Muscle of leg (tissue), 3 donors: ENCODE measurements at regions not wholly inside any gene's neighbourhood (a gene's known extent, or its start where the extent isn't known, plus 50 kb on each side); places are given as distances from the start of the nearest gene placed in this dataset.

Experiments used
- DNase-seq: peaks from one replicate; pipeline ENCODE4 v3.0.0; 2013
- H3K27ac ChIP-seq: one replicate; pipeline ENCODE4 v1.5.1; 2013; ENCODE audit warnings: mild to moderate bottlenecking, low read length, control low read depth
- H3K27me3 ChIP-seq: one replicate; pipeline ENCODE4 v1.6.1; 2013; ENCODE audit warnings: low read length; ENCODE audit not compliant: control insufficient read depth, insufficient read depth
- H3K36me3 ChIP-seq: one replicate; pipeline ENCODE4 v1.6.1; 2013; ENCODE audit warnings: low read length; ENCODE audit not compliant: control insufficient read depth, insufficient read depth
- H3K4me1 ChIP-seq: one replicate; pipeline ENCODE4 v1.6.1; 2013; ENCODE audit warnings: low read length; ENCODE audit not compliant: control insufficient read depth, insufficient read depth
- H3K4me3 ChIP-seq: one replicate; pipeline ENCODE4 v1.5.1; 2013; ENCODE audit warnings: low read length, control low read depth
- H3K9me3 ChIP-seq: replicated peaks from 2 replicates; pipeline ENCODE4 v1.6.1; 2013; ENCODE audit warnings: low read depth, low read length; ENCODE audit not compliant: control insufficient read depth
- WGBS: methylation state at CpG from one replicate; pipeline ENCODE4 v1.1.5; 2013; ENCODE audit warnings: missing lambda C conversion rate; ENCODE audit not compliant: insufficient coverage; 5-methylcytosine and 5-hydroxymethylcytosine counted together

GRCh38 chr7:72524037-72524436 lies 111.9 kb upstream of the CALN1 start:
- Histone ChIP-seq H3K9me3 (no peaks in the 10 kb centered on the region), H3K4me3 (no peak overlapping the region), H3K27me3 (no peaks in the 10 kb centered on the region), H3K27ac (no peak overlapping the region), H3K36me3 (no peaks in the 10 kb centered on the region), H3K4me1 (no peaks in the 10 kb centered on the region)
- no peak for DNase-seq
- WGBS = no CpG with 5 or more reads among the region's 2 CpGs

DNA sequence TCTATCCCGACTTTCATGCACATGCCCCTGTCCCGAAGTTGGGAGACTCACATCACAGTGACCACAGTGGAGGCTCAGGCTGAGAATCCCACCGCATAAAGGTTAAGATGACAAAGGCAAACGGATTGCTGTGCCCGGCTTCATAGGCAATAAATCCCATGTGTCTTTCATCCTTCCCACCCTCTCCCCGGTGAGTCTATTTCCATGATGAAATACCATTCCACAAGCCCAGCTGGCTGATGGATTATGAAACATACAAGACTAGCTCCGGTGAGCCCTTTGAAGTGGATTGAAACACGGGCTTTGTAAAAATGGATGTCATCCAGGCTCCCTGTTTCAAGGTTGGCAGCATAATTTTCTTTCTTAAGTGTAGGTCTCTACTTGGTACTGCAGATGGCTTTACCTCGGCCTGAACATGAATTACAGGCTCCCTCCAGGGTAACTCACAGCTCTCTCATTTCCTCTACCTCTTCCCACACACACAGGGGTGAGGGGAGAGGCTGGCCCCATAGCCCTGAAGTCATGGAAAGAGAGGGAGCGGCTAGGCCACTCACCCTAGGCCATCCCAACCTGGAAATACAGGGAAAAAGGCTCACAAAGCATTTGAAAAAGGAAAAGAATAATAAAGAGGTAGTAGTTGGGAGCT lies 92.0 kb upstream of the CALN1 start:
- Histone ChIP-seq H3K27ac (no peak overlapping the region), H3K4me1 (no peaks in the 10 kb centered on the region), H3K36me3 (no peaks in the 10 kb centered on the region), H3K9me3 (no peaks in the 10 kb centered on the region), H3K4me3 (no peak overlapping the region), H3K27me3 (no peaks in the 10 kb centered on the region)
- peak; percentile 35 for DNase-seq
- 13% methylated on average over 4 of the region's 10 CpGs for WGBS

DNA sequence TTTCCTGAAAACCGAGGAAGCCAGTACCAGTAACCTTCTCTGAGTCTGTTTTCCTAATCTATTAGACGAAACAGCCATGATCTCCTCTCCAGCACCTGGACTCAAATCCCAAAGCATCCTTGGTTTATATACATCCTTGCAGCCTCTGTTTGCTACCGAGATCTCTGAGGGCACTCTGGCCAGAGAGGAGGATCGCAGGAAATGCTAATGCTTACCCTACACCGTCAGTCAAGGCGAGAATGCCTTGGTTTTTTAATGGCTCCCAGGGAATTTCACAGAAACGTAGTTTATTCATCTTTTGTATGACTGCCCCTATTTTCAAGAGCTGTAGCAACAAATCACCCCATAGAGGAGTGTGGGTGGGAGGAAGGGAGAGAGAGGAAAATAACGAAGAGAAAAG lies 91.5 kb upstream of the CALN1 start:
- Histone ChIP-seq H3K9me3 (no peaks in the 10 kb centered on the region), H3K4me1 (no peaks in the 10 kb centered on the region), H3K27ac (no peak overlapping the region), H3K4me3 (no peak overlapping the region), H3K27me3 (no peaks in the 10 kb centered on the region), H3K36me3 (no peaks in the 10 kb centered on the region)
- DNase-seq = peak; percentile 9
- 21% methylated on average over 4 of the region's 8 CpGs for WGBS

DNA sequence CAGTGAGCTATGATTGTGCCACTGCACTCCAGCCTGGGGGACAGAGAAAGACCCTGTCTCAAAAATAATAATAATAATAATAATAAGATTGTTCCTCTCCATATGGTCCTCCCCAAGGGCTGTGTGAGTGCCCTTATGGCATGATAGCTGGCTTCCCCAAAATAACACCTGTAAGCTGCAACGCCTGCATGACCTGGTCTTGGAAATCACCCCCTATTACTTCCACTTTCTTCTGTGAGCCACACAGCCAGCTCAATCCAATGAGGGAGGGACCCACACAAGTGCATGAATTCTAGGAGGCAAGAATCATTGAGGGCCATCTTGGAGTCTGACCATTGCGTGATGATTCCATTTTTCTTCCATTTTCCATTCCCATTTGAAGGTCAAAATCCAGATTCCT lies 82.7 kb upstream of the CALN1 start:
- peaks cover 4% of the 10 kb centered on the region for H3K9me3 ChIP-seq
- H3K36me3 ChIP-seq = no peaks in the 10 kb centered on the region
- H3K27me3 ChIP-seq = no peaks in the 10 kb centered on the region
- H3K27ac ChIP-seq = no peak overlapping the region
- 100% methylated on average over 1 of the region's 2 CpGs for WGBS
- peaks cover 4% of the 10 kb centered on the region for H3K4me1 ChIP-seq
- DNase-seq = no peak
- H3K4me3 ChIP-seq = no peak overlapping the region

- Histone ChIP-seq H3K4me1 (peaks cover 4% of the 10 kb centered on the region), H3K4me3 (no peak overlapping the region), H3K9me3 (peaks cover 4% of the 10 kb centered on the region), H3K27ac (no peak overlapping the region), H3K36me3 (no peaks in the 10 kb centered on the region), H3K27me3 (no peaks in the 10 kb centered on the region)
- DNase-seq = peak; percentile 69
- WGBS = 32% methylated on average over 11 of the region's 17 CpGs
These were observed 81.9 kb upstream of the CALN1 start for GRCh38 chr7:72493850-72494661.

DNA sequence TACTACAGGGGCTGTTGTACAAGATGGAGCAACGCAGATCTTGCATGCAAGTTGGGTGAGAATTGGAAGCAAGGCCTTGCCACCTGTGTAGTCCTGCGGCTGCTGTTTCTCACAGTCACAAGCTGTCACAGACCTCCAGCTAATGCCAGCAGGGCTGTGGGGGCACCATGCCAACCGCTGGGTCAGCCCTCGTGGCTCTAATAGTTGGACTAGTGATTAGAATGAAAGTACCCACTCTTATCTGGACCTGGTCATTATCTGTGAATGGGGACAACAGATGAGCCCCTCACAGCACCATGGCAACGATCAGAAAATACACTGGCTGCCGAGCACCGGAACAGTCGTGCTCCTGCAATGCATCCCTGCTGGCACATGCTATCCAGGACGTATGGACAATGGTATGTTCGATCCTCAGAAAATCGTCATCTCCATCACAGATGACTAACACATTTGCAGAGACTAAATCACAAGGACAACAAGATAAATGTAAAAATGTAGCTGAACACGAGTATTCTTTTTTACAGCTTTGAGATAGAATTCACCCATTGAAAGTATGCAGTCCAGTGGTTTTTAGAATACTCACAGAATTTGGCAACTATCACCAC lies 80.4 kb upstream of the CALN1 start:
- 67% methylated on average over 6 of the region's 12 CpGs for WGBS
- peaks cover 4% of the 10 kb centered on the region for H3K4me1 ChIP-seq
- DNase-seq = peak; percentile 25
- no peaks in the 10 kb centered on the region for H3K36me3 ChIP-seq
- no peak overlapping the region for H3K27ac ChIP-seq
- H3K9me3 ChIP-seq = peaks cover 3% of the 10 kb centered on the region
- no peak overlapping the region for H3K4me3 ChIP-seq
- no peaks in the 10 kb centered on the region for H3K27me3 ChIP-seq

DNA sequence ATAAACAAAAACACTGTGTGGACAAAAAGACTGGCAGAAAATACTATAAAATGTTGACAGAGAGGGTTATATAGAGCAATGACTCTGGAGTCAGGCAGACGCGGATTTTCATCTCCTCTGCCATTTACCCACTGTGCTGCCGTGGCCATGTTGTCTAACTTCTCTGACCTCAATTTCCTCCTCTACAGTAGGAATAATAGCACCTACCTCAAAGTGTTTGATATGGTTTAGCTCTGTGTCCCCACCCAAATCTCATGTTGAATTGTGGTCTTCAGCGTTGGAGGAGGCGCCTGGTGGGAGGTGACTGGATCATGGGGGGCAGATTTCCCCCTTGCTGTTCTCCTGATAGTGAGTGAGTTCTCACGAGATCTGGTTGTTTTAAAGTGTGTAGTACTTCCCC lies 78.2 kb upstream of the CALN1 start:
- no peaks in the 10 kb centered on the region for H3K36me3 ChIP-seq
- H3K27ac ChIP-seq = no peak overlapping the region
- H3K9me3 ChIP-seq = no peaks in the 10 kb centered on the region
- H3K4me3 ChIP-seq = no peak overlapping the region
- no CpG with 5 or more reads among the region's 6 CpGs for WGBS
- peaks cover 4% of the 10 kb centered on the region for H3K4me1 ChIP-seq
- no peaks in the 10 kb centered on the region for H3K27me3 ChIP-seq
- no peak for DNase-seq

DNA sequence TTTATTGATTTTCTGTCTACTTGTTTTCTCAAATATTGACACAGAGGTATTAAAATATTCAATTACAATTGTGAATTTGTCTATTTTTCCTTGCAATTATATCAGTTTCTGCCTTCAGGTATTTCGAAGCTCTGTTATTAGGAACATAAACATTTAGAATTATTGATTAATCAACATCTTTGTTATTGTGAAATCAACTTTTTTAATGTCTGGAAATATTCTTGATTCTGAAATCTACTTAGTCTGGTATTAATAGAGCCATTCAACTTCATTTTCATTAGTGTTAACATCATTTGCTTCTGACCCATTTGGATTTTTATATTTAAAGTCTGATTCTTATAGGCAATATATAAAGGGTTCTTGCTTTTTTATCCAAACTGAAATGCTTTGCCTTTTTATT lies 69.8 kb upstream of the CALN1 start:
- H3K4me3 ChIP-seq = no peak overlapping the region
- no peaks in the 10 kb centered on the region for H3K36me3 ChIP-seq
- H3K4me1 ChIP-seq = no peaks in the 10 kb centered on the region
- H3K9me3 ChIP-seq = no peaks in the 10 kb centered on the region
- H3K27ac ChIP-seq = no peak overlapping the region
- no peaks in the 10 kb centered on the region for H3K27me3 ChIP-seq
- WGBS = no CpG with 5 or more reads among the region's 1 CpG
- no peak for DNase-seq

DNA sequence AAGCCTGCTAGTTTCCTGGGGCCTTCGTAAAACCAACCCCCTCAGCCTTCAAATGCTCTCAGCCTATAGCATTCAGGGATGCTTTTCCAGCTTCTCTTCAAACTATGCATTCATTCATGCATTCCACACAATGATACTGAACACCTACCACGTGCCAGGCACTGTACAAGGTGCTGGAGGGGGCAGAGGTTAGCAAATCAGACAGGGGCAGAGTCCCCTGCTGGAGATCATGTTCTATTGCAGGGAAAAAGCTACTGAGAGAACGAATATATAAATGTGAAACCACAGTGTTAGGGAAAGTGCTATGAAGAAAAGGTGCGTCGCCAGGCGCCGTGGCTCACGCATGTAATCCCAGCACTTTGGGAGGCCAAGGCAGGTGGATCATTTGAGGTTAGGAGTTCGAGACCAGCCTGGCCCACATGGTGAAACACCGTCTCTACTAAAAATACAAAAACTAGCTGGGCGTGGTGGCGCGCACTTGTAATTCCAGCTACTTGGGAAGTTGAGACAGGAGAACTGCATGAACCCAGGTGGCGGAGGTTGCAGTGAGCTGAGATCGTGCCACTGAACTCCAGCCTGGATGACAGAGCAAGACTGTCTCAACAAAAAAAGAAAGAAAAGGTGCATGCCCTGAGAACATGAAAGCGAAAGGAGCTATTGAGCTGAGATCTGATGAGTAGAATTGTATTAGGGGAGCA lies 64.6 kb upstream of the CALN1 start:
- Histone ChIP-seq H3K9me3 (no peaks in the 10 kb centered on the region), H3K4me3 (no peak overlapping the region), H3K4me1 (no peaks in the 10 kb centered on the region), H3K36me3 (no peaks in the 10 kb centered on the region), H3K27ac (no peak overlapping the region), H3K27me3 (no peaks in the 10 kb centered on the region)
- DNase-seq = no peak
- 94% methylated on average over 7 of the region's 16 CpGs for WGBS

DNA sequence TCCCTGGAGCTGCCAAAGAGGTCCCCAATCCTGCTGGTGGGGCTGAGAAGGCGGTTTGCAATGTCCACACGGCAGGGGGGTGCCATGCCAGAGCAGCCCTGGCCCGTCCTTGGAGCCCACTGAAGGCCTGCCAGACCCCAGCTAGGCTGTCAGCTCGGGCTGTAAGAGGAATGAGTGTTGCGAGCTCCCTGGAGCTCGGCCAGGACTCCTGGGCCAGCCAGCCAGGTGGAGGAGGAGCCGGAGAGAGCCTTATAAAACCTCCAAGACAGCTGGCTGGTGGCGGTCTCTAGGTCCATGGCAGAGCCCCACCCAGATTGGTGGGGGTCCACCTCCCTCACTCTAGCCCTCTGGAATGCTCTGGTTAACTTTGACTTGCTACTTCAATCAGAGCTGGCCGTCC lies 55.1 kb upstream of the CALN1 start:
- 59% methylated on average over 7 of the region's 9 CpGs for WGBS
- no peak overlapping the region for H3K4me3 ChIP-seq
- H3K27me3 ChIP-seq = no peaks in the 10 kb centered on the region
- H3K4me1 ChIP-seq = no peaks in the 10 kb centered on the region
- no peak for DNase-seq
- no peaks in the 10 kb centered on the region for H3K9me3 ChIP-seq
- no peak overlapping the region for H3K27ac ChIP-seq
- H3K36me3 ChIP-seq = no peaks in the 10 kb centered on the region
